PC-3 (cell line): ENCODE measurements at regions not wholly inside any gene's neighbourhood (a gene's known extent, or its start where the extent isn't known, plus 50 kb on each side); places are given as distances from the start of the nearest gene placed in this dataset.

ENCODE experiments used
- CTCF ChIP-seq: fragments of 300-600 bp; sonication (generic); conservative IDR thresholded peaks from 2 replicates; pipeline ENCODE4 v1.5.1; 2017; ENCODE audit warnings: antibody characterized with exemption, low read depth, mild to moderate bottlenecking, low read length
- EZH2 ChIP-seq: fragments of 300-600 bp; sonication (generic); IDR thresholded peaks from one replicate; pipeline ENCODE4 v1.6.1; 2017; ENCODE audit warnings: antibody characterized with exemption, mild to moderate bottlenecking, low read length; ENCODE audit not compliant: unreplicated experiment

- TF ChIP-seq CTCF (no peak), EZH2 (no peak)
Observed at GRCh38 chr5:30121043-30121442, 1072.4 kb upstream of the CDH6 start.
